H1 (cell line): ENCODE measurements at regions not wholly inside any gene's neighbourhood (a gene's known extent, or its start where the extent isn't known, plus 50 kb on each side); places are given as distances from the start of the nearest gene placed in this dataset.

Experiments
- CBX8 ChIP-seq: fragments of 300-800, 300-1000 bp; sonication (generic); IDR thresholded peaks from 2 replicates; pipeline ENCODE4 v1.7.1; 2016; ENCODE audit warnings: low read depth, low read length, borderline replicate concordance
- HDAC2 ChIP-seq, 2 experiments: fragments of 300-600 bp in 1 of 2; sonication (generic) in 1 of 2; IDR thresholded peaks; 2 replicates each; pipeline ENCODE4 v1.6.1; 2011 to 2012; ENCODE audit warnings: low read depth in 2 of 2, low read length in 2 of 2, mild to moderate bottlenecking in 2 of 2, moderate library complexity in 2 of 2, borderline replicate concordance in 1 of 2, inconsistent platforms in 1 of 2
- POU5F1 ChIP-seq: IDR thresholded peaks from 2 replicates; pipeline ENCODE4 v1.6.1; 2011; ENCODE audit warnings: low read depth, mild to moderate bottlenecking, low read length, moderate library complexity
- RBBP5 ChIP-seq: IDR thresholded peaks from 2 replicates; pipeline ENCODE4 v1.7.1; 2012; ENCODE audit warnings: low read depth, mild to moderate bottlenecking, inconsistent platforms, low read length, moderate library complexity, borderline replicate concordance
- SP1 ChIP-seq: IDR thresholded peaks from 2 replicates; pipeline ENCODE4 v1.6.1; 2011; ENCODE audit warnings: low read depth, low read length
- SP2 ChIP-seq: IDR thresholded peaks from 2 replicates; pipeline ENCODE4 v1.6.1; 2012; ENCODE audit warnings: mild to moderate bottlenecking, low read length, inconsistent platforms
- TAF1 ChIP-seq: IDR thresholded peaks from 2 replicates; pipeline ENCODE4 v1.6.1; 2011; ENCODE audit warnings: mild to moderate bottlenecking, low read depth, low read length
- TF ChIP-seq, protein P1 (sequence below): IDR thresholded peaks from 2 replicates; pipeline ENCODE4 v1.6.1; 2011; ENCODE audit warnings: low read length, improper control_type of control experiment

DNA sequence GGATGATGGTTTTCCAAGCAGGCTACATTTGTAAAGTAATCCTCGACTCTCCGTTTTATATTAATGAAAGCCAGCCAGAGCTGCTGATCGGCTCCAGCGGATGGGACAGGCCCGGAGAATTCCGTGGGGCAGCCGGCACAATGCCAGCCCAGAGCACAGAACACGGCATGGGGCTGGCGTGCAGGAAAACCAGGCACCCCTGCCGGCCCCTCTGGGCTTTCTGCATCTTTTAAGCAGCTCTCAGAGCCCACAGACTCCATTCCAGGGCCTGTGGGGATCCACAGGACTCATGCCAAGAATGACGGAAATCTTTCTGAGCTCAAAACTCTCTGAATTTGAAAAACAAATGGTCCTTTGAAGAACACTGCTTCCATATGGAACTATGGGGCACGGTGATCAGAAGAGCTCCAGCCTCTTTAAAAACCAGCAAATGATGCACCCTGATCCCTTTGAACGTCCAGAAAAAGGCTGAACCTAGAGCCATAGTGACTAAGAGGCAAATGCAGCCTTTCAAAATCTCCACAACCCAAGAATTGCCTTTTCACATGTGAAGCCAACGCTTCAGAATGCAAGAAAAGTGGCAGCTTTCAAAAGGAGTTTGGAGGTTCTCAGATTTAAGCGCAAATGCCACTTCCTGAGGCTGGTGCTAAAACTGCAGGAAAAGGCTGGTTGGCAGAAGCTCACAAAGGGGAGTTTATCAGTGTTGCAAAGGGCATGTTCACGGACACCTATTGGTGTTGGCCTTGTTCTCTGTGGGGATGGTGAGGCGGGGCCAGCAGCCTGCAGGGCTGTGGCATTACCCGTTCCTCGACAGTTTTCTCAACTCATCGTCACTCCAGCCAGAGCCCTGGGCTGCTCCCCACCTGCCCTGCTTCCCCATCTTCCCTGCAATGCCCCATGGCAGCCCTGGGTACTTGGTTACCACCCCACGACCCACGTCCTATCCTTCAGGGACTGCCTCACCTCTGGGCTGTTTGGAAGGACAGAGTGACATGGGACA lies 212.5 kb downstream of the CTTN start (continued):
- TF ChIP-seq RBBP5, result no peak
- no peak for TF ChIP-seq CBX8
- TF ChIP-seq SP2, result no peak
- TF ChIP-seq TAF1, result no peak
- TF ChIP-seq, protein P1, sequence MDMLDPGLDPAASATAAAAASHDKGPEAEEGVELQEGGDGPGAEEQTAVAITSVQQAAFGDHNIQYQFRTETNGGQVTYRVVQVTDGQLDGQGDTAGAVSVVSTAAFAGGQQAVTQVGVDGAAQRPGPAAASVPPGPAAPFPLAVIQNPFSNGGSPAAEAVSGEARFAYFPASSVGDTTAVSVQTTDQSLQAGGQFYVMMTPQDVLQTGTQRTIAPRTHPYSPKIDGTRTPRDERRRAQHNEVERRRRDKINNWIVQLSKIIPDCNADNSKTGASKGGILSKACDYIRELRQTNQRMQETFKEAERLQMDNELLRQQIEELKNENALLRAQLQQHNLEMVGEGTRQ, result no peak
- no peak for TF ChIP-seq POU5F1
- TF ChIP-seq HDAC2 (IDR thresholded peaks at IDR 0.05; ENCODE audit: borderline replicate concordance in 1 of 2, low read depth in 2 of 2, low read length in 2 of 2), result no peak
- no peak for TF ChIP-seq SP1
